HG03025 (cell line): ENCODE measurements at regions not wholly inside any gene's neighbourhood (a gene's known extent, or its start where the extent isn't known, plus 50 kb on each side); places are given as distances from the start of the nearest gene placed in this dataset.

ENCODE experiments used
- ATAC-seq: cut with Tn5 transposase; IDR thresholded peaks from one replicate; pipeline ENCODE4 v1.9.1; 2021; ENCODE audit warnings: mild to moderate bottlenecking, moderate library complexity; ENCODE audit not compliant: unreplicated experiment, low FRiP score

DNA sequence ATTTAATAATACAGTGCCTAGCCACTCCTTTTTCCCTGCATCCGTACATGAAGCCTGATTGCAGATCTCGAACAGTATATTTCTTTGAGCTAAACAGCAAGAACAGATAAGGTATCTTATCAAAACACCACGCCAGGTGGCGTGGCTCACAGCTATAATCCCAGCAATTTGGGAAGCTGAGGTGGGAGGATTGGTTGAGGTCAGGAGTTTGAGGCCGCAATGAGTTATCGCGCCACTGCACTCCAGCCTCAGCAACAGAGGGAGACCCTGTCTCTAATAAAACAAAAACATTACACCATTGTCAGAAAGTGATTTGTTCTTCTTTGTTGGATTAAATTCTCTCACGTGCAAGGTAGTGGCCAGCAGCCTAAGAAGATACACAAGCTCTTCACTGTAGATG, 291.2 kb upstream of the DMRT1 start:
- ATAC-seq = no peak

DNA sequence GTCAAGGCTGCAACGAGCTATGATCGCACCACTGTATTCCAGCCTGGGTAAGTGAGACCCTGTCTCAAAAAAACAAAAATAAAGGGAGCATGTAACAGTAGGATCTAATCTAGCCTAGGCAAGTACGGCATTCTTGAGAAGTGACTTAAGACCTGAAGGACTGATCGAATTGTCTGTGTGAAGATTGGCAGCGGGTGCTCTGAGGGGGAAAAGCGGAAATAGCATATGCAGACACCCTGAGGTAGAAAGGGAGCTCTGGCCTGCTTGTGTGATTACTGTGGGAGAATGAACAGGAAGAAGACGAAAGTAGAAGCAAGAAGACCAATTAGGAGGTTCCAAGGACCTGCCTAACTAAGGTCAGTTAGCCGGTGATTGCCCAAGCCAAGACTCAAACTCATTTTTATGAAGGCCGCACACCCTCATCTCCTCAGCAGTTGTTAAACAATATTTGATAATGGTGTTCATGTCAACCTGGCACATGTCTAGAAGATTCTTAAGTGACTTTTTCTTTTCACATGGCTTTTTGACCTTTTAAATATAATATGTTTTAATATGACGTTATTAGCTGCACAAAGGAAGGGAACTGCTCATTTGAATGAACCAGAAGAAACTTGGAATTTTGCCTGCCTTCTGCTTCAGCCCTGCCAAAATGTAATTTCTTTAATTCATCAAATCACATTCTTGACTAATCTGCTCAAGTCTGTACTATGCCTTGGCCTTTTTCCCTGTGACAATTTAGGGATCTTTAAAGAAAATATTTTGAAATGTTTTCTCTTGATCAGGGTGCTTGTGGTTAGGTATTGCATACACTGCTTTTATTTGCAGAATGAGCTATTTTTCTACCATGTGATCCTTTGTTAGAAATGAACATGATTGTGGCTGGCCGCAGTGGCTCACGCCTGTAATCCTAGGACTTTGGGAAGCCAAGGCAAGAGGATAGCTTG, 289.2 kb upstream of the DMRT1 start:
- ATAC-seq = no peak

DNA sequence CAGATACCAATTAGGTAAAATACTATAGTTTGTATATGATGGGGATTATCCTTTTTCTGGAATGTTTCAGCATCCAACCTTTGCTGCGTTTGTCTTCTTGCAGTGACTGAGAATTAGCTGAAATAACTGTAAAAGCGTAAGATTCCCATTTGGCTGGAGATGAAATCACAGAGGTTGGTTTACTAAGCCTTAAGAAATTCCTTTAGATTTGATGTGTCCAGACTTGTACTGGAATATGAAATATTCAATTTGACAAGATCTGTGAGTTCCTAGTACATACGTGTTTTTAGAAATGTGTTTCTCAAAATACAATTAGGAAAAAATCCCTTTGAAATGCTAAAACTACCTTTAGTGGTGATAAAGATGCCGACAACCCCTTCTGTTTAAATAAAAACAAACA, 286.0 kb upstream of the DMRT1 start:
- no peak for ATAC-seq

DNA sequence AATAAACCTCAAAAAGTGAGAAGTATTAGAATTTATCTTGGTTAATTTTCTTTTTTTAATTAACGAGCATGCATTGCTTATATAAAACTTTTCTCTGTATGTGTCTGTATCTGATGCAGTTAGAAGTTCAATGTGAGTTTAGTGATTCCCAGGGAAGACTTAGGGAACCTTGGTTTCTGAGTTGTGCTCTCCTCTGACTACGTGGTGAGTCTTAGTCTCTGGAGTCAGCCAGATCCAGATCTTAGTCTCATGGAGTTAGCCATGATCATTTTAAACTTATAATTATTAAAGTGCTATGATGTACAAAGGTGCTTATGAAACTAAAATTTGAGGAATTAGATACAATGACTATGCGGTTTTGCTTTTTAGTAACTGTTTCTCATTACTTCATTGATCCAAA, 285.3 kb upstream of the DMRT1 start:
- ATAC-seq = no peak

DNA sequence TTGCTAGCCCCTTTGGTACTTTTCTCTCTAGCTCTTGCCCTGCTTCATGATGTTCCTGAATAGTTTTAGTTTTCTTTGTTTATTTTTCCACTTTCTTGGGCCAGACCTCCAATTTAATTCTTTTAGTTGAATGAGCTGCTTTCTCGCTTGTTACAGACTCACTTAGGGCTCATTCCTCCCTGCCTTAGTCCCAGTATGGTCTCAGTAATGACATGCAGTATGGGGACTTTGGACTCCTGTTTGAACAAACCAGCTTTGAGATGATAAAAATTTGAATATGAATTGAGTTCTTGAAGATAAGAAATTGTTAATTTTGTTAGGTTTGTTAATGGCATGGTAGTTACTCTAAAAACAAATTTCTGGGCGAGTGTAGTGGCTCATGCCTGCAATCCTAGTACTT, 284.8 kb upstream of the DMRT1 start:
- no peak for ATAC-seq

DNA sequence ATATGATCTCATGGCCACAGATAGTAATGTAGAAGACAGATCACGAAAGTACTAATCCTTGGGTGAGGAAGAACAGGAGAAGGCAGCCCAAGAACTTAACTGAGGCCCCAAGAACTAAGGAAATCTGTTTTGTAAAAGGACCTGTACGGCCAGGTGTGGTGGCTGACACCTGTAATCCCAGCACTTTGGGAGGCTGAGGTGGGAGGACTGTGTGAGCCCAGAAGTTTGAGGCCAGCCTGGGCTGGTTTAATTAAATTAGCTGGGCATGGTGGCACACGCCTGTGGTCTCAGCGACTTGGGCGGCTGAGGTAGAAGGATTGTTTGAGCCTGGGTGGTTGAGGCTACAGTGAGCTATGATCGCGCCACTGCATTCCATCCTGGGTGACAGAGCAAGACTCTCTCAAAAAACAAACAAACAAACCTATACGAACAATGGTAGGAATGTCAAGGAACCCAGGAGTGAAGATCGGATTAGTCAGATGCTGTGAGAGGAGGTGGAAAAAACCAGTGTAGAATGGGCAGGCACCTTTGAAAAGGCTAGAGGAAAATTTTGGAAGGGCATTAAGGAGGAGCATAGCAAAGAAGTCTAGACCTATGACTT, 283.8 kb upstream of the DMRT1 start:
- no peak for ATAC-seq

DNA sequence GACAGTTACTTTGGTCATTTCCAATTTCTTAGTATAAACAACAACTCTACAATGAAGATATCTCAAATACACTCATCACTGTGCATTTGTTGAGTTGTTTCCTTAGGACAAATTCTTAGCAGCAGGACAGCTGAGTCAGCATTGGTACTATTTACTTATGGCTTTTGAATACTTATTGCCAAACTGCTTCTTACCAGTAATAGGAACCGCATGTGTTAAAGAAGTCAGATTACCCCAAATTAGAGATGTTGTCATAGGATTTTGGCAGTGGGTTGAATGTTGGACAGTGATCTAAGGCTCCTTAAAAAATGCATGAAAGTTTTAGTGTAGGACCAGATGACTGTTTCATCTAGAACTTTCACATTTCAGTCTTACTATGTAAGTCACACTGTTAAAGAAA, 280.1 kb upstream of the DMRT1 start:
- ATAC-seq = no peak

DNA sequence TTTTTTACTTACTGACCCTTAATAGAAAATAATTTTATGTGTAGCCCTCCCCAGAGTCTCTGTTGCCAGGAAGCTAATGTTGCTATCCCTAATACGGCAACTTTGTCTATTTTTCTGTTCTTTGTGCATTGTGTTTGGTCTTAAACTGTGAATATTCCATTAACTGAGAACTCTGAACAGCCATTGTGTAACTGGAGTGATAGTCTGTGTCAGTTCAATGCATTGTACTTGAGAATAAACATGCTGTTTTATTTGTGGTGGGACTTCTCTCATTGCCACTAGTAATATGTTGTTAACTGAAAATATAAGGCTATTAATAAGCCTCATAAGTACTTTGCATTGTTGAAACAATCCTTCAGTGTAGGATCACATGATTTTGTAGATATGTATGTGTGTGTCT, 278.3 kb upstream of the DMRT1 start:
- no peak for ATAC-seq

DNA sequence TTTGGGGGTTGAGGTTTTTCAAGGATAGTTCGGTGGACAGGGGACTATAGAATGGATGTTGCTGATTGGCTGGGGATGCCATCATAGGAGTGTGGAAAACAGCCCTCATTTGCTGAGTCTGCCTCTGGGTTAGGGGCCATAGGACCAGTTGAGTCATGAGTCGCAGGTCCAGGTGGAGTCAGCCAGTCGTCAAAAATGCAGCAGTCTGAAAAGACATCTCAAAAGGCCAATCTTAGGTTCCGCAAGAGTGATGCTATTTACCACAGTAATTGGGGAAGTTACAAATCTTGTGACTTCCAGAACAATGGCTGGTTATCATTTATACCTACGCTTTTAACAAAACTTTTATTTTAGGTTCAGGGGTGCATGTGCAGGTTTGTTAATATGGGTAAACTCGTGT, 276.0 kb upstream of the DMRT1 start:
- no peak for ATAC-seq

DNA sequence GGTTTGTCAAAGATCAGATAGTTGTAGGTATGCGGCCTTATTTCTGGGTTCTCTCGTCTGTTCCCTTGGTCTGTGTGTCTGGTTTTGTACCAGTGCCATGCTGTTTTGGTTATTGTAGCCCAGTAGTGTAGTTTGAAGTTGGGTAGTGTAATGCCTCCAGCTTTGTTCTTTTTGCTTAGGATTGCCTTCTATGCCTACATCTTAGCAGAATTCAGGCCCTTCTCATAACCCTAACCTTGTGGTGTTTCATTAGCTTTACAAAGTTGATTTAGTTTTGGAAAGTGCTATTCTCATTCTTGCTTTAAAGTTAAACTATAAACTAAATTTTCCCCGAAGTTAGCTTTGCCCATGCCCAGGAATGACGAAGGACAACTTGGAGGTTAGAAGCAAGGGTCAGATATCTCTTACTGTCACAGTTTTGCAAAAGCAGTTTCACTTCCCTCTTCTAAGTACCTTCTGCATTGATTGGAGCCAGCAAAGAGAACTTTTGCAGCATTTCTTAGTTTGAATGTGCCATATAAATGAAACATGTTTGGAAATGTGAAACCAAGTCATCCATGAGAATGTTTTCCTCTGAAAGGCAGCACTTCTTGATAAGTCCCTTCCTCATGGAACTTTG, 274.3 kb upstream of the DMRT1 start:
- ATAC-seq = peak; percentile 82

DNA sequence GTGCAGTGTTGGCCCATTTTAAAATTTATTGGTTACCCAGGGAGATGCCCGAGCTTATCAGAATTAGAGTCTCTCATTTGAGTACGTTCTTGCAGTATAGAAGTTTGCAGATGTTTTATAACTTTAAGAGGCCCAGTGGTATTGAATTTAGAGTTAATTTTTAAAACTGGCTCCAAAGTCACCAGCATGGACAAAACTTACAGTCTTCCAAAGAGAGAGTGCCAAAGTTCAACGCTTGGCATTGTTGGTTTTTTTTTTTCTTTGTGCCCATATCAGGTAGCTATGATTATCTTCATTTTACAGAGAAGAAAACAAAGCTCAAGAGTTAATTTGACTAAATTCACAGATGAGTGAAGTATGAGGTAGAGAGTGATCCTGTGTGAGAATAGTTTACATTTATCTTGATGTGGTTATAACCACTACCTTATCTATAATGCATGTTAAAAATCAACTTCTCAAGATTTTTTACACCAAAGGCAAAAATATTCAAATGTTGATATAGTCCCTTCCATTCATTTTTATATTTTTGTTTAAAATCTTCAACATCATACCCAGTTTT, 273.7 kb upstream of the DMRT1 start:
- peak; percentile 23 for ATAC-seq

DNA sequence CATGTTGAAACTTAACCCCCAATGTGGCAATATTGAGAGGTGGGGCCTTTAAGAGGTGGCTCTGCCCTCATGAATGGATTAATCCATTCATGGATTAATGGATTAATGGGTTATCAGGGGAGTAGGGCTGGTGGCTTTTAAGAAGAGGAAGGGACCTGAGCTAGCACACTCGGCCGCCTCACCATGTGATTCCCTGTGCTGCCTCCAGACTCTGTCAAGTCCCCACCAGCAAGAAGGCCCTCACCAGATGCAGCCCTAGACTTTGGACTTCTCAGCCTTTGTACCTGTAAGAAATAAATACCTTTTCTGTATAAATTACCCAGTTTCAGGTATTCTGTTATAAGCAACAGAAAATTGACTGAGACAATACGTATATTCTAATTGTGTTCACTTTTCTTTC, 272.2 kb upstream of the DMRT1 start:
- no peak for ATAC-seq

DNA sequence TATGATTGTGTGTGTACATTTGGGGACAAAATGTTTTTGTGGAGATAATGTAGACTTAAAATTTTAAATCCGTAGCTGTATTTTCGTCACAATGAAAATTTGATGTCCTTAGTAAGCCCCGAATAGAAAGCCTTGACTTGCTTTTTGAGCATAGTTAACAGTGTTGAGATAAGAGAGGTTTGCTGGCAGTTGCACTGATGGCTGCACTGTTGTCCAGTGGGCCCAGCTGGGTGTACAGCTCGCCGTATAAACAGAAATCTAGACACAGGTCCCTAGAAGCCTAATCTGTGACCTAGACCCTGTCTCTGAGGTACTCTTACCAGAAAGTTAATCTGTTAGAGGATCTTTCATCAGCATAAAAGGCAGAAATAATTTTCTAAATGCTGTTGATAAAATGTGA, 271.3 kb upstream of the DMRT1 start:
- no peak for ATAC-seq

DNA sequence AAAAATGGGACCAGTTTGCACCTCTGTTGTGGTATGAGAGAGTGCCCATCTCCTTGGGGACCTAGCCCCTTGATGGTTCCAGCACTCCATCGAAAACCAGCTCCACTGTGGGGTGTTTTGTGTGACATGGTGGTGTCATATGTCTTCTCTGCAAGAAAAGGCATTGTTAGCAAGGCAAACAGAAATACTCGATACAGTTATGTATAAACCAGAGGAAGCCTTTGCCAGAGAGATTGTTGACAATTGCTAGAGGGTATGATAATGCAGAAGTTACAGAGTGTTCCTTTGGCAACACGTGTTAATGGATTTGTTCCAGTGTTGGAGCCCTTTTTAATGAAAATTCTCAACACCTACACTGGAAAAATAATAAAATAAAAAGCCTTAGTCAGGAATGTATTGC, 270.4 kb upstream of the DMRT1 start:
- ATAC-seq = no peak

DNA sequence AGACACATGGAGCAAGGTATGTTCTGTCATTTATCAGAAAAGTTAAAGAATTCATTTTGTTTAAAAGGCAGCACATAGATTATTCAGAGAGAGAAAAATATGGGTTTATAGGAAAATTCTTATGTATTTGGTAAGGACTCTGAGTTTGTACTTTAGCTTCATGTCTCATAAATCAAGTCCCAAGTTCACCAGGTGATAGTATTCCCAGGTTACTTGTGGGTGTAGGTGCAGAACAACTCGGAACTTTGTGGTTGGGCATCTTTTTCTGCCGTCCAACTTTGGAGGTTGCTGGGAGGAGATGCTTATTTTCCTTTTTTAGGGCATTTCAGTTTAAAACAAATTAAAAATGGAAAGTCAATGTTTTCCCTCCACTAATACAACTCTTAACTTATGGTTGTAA, 269.8 kb upstream of the DMRT1 start:
- ATAC-seq = no peak

DNA sequence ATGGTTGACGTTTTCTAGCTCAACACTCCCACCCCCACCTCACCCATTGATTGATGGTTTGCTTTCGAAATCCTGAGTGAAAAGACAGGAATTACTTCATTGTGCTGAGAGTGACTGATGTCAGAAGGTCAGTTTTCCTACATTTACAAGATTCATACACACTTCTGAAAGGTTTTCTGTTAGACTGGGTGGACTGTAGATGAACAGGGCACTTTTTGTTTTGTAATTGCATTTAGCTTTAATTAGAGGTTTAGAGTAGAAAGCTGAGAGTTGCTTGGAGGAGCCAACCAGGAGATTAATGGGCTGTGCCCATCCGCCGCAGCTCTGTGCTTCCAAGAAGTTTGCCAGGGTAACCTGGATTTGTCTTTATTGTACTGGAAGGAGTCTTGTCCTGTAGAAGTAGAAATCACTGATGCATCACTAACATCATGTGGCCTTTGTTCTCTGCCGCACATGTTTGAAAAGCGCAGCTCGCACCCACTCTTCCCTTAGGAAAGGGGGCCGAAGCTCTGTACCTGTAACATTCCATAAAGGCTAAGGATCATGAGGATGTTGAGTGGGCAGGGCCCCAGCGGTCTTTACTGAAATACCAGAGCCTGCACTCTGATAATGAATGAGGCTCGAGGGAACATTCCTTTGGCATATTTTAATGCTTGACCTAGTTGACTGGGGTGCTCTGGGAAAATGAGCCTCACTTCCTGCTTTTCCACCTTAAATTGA, 267.6 kb upstream of the DMRT1 start:
- no peak for ATAC-seq

DNA sequence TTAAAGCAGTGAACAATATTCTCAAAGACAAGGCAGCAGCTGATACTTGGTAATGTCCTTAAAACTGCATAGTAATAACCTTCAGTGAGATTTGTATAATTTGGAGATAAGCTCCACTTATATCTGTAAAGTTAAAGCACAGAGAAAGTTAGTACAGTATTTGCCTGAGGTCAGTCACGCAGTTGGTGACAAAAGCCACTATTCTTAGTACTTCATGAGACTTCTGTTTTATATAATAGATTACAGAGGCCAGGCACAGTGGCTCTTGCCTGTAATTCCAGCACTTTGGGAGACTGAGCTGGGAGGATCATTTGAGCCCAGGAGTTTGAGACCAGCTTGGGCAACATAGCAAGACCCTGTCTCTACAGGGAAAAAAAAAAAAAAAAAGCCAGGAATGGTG, 266.4 kb upstream of the DMRT1 start:
- ATAC-seq = no peak

DNA sequence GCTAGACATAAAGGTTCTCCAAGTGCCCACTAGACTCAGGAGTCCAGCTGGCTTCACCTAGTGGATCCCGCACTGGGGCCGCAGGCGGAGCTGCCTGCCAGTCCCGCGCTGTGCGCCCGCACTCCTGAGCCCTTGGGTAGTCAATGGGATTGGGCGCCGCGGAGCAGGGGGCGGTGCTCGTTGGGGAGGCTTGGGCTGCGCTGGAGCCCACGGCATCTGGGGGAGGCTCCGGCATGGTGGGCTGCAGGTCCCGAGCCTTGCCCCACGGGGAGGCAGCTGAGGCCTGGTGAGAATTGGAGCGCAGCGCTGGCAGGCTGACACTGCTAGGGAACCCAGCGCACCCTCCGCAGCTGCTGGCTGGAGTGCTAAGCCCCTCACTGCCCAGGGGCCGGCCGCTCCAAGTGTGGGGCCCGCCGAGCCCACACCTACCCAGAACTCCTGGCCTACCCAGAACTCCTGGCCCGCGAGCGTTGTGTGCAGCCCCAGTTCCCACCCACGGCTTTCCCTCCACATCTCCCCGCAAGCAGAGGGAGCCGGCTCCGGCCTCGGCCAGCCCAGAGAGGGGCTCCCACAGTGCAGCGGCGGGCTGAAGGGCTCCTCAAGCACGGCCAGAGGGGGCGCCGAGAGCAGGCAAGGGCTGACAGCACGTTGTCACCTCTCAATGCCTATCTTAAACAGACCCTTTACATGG, 260.7 kb upstream of the DMRT1 start:
- ATAC-seq = no peak

DNA sequence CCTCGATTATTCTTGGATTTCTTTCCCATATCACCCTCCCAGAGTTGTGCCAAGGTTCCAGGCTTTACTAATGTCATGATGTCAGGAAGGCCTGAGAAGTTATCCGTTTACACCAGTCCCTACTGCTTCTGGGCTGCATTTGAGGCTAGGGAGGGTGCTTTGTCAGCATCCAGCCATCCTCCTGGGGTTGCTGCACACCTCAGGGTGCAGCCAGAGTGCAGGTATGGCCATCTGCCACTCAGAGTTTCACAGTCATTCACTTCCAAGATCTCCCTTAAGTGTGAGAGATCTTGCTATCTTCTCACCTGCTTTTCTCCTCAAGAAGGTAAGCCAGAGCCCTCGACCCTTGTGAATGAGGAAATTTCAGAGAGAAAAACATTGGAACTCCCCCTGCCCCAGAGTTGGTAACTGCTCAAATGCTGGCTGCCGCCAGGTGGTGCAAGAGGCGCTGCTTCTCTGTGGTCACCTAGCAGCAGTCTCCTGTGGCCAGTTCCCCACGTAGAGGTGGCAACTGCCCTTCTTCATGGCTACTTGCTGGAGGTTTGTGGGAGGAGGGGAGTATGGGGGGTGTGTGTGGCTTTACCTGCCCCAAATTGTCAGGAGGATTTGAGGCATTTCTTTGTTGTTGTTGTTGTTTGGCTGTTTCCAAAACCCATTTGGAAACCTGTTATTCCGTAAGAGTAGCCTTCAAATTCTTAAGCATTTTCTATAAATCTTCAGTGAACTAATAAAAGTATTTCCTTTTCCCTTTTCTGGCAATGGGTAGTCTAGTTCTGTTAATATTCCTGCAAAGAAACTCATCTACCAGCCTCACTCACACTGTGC, 259.6 kb upstream of the DMRT1 start:
- no peak for ATAC-seq
